DOHH2 (cell line): ENCODE measurements at regions not wholly inside any gene's neighbourhood (a gene's known extent, or its start where the extent isn't known, plus 50 kb on each side); places are given as distances from the start of the nearest gene placed in this dataset.

ENCODE experiments used
- H3F3A ChIP-seq: fragments of 200-600 bp; sonication (generic), shearing (Covaris generic); 2 replicates; pipeline ENCODE4 v1.6.0; 2016; ENCODE audit warnings: antibody characterized with exemption, mild to moderate bottlenecking; ENCODE audit not compliant: control insufficient read depth, insufficient read depth
- H3K27ac ChIP-seq: fragments of 200-600 bp; sonication (generic); 2 replicates; pipeline ENCODE4 v1.5.1; 2014; ENCODE audit warnings: low read depth, mild to moderate bottlenecking, low read length, moderate library complexity
- H3K27me3 ChIP-seq: fragments of 200-600 bp; sonication (generic); 2 replicates; pipeline ENCODE4 v1.6.1; 2014; ENCODE audit warnings: mild to moderate bottlenecking, low read length, mixed read lengths; ENCODE audit not compliant: control insufficient read depth
- H3K36me3 ChIP-seq: fragments of 200-600 bp; sonication (generic); 2 replicates; pipeline ENCODE4 v1.6.1; 2014; ENCODE audit warnings: mild to moderate bottlenecking, low read length, moderate library complexity, mixed read lengths; ENCODE audit not compliant: control insufficient read depth
- H3K4me1 ChIP-seq: fragments of 200-600 bp; sonication (generic); 2 replicates; pipeline ENCODE4 v1.6.1; 2014; ENCODE audit warnings: mild to moderate bottlenecking, low read length, mixed read lengths; ENCODE audit not compliant: control insufficient read depth
- H3K4me2 ChIP-seq: fragments of 200-600 bp; sonication (generic); 2 replicates; pipeline ENCODE4 v1.6.0; 2014; ENCODE audit warnings: mild to moderate bottlenecking, low read length, moderate library complexity
- H3K4me3 ChIP-seq: fragments of 200-600 bp; sonication (generic); 2 replicates; pipeline ENCODE4 v1.5.1; 2014; ENCODE audit warnings: mild to moderate bottlenecking, low read length, mixed read lengths
- H3K79me2 ChIP-seq: fragments of 200-600 bp; sonication (generic); 2 replicates; pipeline ENCODE4 v1.6.1; 2014; ENCODE audit warnings: mild to moderate bottlenecking, low read length, mixed read lengths; ENCODE audit not compliant: control insufficient read depth
- H3K9me2 ChIP-seq: fragments of 200-600 bp; sonication (generic); replicated peaks from 2 replicates; pipeline ENCODE4 v1.6.1; 2014; ENCODE audit warnings: mild to moderate bottlenecking, low read length, mixed read lengths; ENCODE audit not compliant: control insufficient read depth
- H3K9me3 ChIP-seq: fragments of 200-600 bp; sonication (generic); 2 replicates; pipeline ENCODE4 v1.6.1; 2014; ENCODE audit warnings: antibody characterized with exemption, low read length, mixed read lengths; ENCODE audit not compliant: control insufficient read depth, insufficient read depth
- H4K20me1 ChIP-seq: fragments of 200-600 bp; sonication (generic); 2 replicates; pipeline ENCODE4 v1.6.0; 2014; ENCODE audit warnings: low read depth, mild to moderate bottlenecking, antibody characterized with exemption, low read length, moderate library complexity; ENCODE audit not compliant: control insufficient read depth, insufficient read depth
- EZH2phosphoT487 ChIP-seq: fragments of 200-600 bp; sonication (generic); IDR thresholded peaks from 2 replicates; pipeline ENCODE4 v1.6.1; 2017; ENCODE audit warnings: borderline replicate concordance, mild to moderate bottlenecking, antibody characterized with exemption, low read length, moderate library complexity, mixed read lengths
- TF ChIP-seq, protein P1 (sequence below): fragments of 200-600 bp; sonication (generic); IDR thresholded peaks from one replicate; pipeline ENCODE4 v1.5.1; 2014; ENCODE audit warnings: antibody characterized with exemption, mild to moderate bottlenecking, low read depth, low read length; ENCODE audit not compliant: poor library complexity, severe bottlenecking

DNA sequence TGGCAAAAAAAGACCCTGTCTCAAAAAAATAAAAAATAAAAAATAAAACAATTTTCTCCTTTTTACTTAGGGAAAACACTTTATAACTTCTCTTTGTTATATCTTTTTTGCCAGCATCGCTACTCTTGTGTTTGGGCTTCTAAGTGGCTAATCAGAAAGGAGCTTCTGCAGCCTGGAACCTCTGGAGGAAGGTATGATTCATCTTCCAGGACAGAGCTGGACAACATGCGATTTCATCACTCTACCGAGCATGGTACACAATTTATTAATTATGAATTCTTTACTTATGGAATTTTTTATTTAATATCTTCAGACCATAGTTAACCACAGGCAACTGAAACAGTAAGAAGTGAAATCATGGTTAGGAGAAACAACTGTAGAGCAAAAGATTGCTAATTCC is 1254.3 kb upstream of the AGA start:
- H3K27ac ChIP-seq: no peak overlapping the region

DNA sequence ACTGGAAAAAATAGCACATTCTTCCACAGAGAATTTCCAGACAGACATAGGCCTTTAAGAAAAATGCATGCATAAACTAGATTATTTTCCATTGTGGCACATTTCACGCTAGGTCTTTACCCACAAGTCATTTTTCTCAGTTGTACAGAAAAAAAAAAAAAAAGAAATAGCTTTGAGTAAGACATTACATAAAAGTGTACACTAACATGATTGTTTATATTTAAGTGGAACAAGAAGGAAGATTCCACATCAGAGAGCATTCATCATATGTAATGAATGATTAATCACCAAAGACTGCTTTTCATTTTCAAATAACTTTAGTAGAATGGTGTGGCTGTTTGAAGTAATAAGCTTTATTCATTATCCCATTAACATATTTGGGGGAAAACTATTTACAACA is 1270.2 kb upstream of the AGA start:
- no peaks in the 10 kb centered on the region for H3K79me2 ChIP-seq
- H3K9me3 ChIP-seq: no peaks in the 10 kb centered on the region
- no peaks in the 10 kb centered on the region for H3K27me3 ChIP-seq
- no peaks in the 10 kb centered on the region for H3K36me3 ChIP-seq
- H3K27ac ChIP-seq: no peak overlapping the region
- no peaks in the 10 kb centered on the region for H3F3A ChIP-seq
- no peak overlapping the region for H3K4me3 ChIP-seq
- H3K9me2 ChIP-seq: no peaks in the 10 kb centered on the region
- H3K4me2 ChIP-seq: no peak overlapping the region
- TF ChIP-seq, protein P1, sequence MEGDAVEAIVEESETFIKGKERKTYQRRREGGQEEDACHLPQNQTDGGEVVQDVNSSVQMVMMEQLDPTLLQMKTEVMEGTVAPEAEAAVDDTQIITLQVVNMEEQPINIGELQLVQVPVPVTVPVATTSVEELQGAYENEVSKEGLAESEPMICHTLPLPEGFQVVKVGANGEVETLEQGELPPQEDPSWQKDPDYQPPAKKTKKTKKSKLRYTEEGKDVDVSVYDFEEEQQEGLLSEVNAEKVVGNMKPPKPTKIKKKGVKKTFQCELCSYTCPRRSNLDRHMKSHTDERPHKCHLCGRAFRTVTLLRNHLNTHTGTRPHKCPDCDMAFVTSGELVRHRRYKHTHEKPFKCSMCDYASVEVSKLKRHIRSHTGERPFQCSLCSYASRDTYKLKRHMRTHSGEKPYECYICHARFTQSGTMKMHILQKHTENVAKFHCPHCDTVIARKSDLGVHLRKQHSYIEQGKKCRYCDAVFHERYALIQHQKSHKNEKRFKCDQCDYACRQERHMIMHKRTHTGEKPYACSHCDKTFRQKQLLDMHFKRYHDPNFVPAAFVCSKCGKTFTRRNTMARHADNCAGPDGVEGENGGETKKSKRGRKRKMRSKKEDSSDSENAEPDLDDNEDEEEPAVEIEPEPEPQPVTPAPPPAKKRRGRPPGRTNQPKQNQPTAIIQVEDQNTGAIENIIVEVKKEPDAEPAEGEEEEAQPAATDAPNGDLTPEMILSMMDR: no peak
- TF ChIP-seq EZH2phosphoT487: no peak
- no peaks in the 10 kb centered on the region for H4K20me1 ChIP-seq
- no peaks in the 10 kb centered on the region for H3K4me1 ChIP-seq

More for the DNA sequence above, 1254.3 kb upstream of the AGA start:
- Histone ChIP-seq H3F3A (no peaks in the 10 kb centered on the region), H4K20me1 (no peaks in the 10 kb centered on the region), H3K27me3 (no peaks in the 10 kb centered on the region), H3K9me2 (no peaks in the 10 kb centered on the region), H3K4me3 (no peak overlapping the region), H3K79me2 (no peaks in the 10 kb centered on the region), H3K9me3 (no peaks in the 10 kb centered on the region), H3K4me1 (no peaks in the 10 kb centered on the region), H3K4me2 (no peak overlapping the region), H3K36me3 (no peaks in the 10 kb centered on the region)
- no peak for TF ChIP-seq EZH2phosphoT487
- TF ChIP-seq, protein P1: no peak

DNA sequence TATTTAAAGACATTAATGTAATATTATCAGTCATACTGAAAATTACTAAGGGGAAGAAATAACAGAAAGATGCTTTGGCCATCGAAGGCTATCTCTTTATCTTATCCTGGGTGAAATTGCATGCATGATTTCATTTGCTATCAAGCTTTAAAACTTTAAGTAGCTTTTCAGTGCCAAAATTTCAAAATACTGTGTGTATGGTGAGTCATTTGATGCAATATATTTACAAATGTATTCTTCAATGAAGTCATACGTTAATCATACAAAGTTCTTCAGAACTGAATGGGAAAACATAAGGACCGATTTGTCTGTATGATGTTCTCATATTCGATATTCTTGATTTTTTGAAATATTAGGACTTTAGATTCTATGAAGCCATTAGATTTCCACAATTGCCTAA is 1295.8 kb upstream of the AGA start:
- no peaks in the 10 kb centered on the region; the same call in 1 of the 2 replicates for H3K9me3 ChIP-seq
- H3F3A ChIP-seq: no peaks in the 10 kb centered on the region
- no peaks in the 10 kb centered on the region for H3K79me2 ChIP-seq
- no peaks in the 10 kb centered on the region for H3K36me3 ChIP-seq
- H3K4me2 ChIP-seq: no peak overlapping the region
- no peaks in the 10 kb centered on the region for H4K20me1 ChIP-seq
- no peaks in the 10 kb centered on the region for H3K27me3 ChIP-seq
- no peak overlapping the region for H3K27ac ChIP-seq
- no peaks in the 10 kb centered on the region for H3K4me1 ChIP-seq
- no peaks in the 10 kb centered on the region for H3K9me2 ChIP-seq
- TF ChIP-seq, protein P1: no peak
- TF ChIP-seq EZH2phosphoT487: no peak
- H3K4me3 ChIP-seq: no peak overlapping the region
